ENCODE measurements at regions not wholly inside any gene's neighbourhood (a gene's known extent, or its start where the extent isn't known, plus 50 kb on each side); places are given as distances from the start of the nearest gene placed in this dataset.
A peak's percentile ranks its signal among the peaks of the same experiment; 100 is the strongest.

GRCh38 chr14:26395726-26396125 is 202.1 kb downstream of the NOVA1 start:
- DNase-seq: no peak

DNA sequence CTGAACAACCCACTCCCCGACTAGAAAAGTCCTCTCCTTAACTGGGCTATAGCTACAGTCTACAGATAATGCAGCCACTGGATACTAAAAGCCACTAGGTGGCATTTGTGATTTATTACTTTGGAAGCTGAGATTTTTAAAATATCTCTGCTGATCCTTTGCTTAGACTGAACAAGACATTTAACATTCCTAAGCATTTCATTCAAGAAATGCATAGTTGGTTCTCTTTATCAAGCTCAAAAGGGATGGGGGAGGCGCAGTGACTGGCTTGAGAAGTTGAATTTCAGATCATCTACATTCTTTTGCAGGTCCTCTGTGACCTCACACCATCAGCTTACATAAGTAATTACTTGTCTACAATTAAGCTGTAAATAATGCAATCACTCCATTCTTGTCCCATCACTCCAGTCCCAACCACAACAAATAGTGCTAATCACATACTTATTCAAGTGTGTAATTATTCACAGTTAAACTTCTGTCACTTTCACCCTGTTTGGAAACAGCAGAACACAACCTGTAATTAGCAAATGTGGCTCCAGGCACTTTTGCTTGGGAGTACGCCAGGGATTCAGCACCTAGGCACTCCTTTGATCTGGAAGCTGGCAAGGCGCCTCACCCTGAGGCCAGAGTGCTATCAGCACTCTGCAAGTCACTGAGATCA is 203.6 kb downstream of the NOVA1 start:
- DNase-seq: peak in 1 of 2 experiments; percentile 15

- DNase-seq: no peak
Measured at GRCh38 chr14:26392498-26392897, 205.3 kb downstream of the NOVA1 start.

DNA sequence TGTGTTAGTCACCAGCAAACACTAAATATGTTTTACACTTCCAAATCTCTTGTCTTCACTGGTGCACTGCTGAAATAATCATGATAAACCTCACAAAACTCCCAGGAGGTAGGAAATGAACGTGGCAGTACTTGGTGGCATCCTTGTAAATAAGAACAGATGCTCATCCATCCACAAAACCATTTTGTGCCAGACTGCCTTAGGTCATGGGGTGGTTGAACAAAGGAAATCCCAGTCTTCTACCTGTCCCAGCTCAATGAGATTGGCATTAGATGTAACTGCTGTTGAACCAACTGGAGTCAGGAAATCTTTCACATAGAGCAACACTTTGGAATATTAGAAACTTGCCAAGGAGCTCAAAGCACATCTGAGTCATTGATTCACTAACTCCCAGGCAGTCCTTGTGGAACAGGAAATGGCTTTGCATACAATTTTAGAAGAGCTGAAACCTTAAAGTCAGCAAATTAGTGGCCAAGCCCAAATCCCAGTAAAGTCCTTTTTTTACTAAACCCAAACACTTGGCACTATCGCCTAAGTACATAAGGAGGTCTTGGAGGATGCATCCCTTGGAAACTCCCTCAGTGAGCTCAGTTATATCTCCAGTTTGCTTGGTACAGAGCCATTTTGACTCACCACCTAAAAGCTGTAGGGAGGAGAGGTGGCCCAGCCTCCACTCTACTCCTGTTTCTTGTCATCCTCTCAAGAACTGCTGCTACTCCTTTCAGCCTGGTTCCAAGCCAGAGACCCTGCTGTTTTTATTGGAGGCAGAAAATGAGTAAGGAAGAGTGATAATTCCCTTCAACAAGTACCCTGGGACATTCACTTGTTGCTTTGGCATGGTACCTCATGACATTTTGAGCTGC is 208.0 kb downstream of the NOVA1 start:
- no peak for DNase-seq

DNA sequence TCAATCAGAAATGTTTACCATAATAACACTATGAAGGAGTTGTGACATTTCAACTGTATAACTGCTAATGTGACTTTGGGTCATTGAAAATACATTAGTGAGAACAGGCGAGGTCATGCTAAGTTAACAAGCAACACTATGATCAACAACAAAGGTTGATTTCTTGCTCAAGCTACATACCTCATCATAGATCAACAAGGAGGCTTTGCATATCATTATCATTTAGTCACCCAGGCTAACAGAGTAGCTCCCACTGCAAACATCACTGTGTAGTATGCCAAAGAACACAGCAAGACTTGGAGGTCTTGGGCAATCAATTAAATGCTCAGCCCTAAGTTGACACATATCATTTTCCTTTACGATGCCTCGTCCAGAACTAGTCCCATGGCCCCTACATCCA is 212.5 kb downstream of the NOVA1 start:
- DNase-seq: no peak

GRCh38 chr14:26382901-26383685 is 214.7 kb downstream of the NOVA1 start:
- DNase-seq: no peak

DNA sequence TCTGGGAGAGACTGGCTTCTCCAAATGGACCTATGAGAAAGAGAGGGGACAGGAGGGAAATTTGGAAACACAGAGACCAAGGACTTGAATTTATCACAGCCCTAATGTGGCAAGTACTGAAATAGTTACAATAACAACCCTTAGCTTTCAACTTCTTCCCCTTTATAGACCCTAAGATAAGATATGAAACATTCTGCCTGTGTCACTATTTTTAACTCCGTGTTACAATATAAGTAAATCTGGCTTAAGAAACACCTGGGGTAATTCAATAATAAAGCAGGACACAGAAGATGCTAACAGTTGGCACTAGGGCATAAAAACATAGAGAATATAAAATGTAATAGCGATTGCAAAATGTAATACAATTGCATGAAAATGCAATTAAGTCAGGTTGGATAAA is 216.4 kb downstream of the NOVA1 start:
- no peak for DNase-seq

- DNase-seq: no peak
Measured at GRCh38 chr14:26380637-26381036, 217.2 kb downstream of the NOVA1 start.

- no peak for DNase-seq
Measured at GRCh38 chr14:26379951-26380350, 217.9 kb downstream of the NOVA1 start.

- no peak for DNase-seq
Measured at GRCh38 chr14:26377150-26377549, 220.7 kb downstream of the NOVA1 start.

- peak; percentile 72 to 77 for DNase-seq
Measured at GRCh38 chr14:26370115-26370514, 227.7 kb downstream of the NOVA1 start.

- no peak for DNase-seq
Measured at GRCh38 chr14:26363689-26364088, 234.1 kb downstream of the NOVA1 start.

DNA sequence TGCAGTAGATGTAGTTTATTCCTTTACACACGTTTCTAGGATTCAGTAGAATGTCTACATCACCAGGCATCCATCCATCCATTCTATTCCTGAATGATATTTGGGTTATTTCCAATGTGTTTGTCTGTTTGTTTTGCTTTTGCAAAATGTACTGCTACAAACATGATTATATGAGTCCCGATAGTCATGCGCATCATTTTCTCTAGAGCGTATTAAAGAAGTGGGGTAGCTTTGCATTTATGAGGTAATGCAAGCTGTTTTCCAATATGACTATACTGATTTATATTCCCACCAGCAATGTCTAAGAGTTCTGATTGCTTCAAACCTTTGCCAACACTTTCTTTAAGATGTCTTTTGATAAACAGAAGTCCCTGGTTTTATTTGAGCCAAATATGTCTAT is 253.2 kb downstream of the NOVA1 start:
- DNase-seq: no peak

GRCh38 chr14:26339381-26339780 is 258.5 kb downstream of the NOVA1 start:
- DNase-seq: no peak

GRCh38 chr14:26338231-26338630 is 259.6 kb downstream of the NOVA1 start:
- DNase-seq: no peak

DNA sequence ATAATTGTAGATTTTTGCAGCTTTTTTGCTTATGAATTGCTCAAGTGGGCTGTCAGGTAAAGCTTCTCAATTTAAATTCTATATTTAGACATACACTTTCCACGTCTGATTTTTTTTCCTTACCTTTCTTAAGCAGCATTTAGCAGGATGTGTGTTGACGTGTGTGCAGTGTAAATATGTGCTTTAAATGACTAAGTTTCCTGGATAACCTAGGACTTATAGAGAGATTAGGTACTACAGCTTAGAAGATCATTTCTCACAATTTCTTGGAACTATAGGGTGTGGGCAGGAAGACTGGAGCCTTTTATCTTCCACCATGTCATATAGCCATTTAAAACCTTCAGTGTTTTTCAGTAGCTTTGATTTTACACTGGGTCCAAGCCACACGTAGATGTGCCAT is 263.5 kb downstream of the NOVA1 start:
- no peak for DNase-seq

- DNase-seq: no peak
Measured at GRCh38 chr14:26332966-26333365, 264.9 kb downstream of the NOVA1 start.

DNA sequence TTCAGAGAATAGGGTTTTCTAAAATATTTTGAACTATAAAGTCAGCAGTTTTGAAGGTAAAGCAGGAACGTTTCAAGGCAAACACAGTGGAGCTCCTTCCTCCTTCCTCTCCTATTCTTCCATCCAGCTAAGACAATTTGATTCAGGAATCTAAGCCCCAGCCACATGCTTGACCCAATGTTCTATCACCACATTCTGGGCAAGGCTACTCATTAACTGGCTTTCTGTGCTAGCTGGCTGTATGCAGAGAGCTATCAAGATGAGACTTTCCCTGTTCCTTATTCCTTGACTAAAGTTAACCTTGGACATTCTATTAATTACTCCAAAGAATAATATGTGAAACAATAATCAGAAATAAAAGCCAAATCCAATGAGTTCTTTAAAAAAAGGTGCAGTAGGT is 266.9 kb downstream of the NOVA1 start:
- DNase-seq: no peak

- DNase-seq: no peak
Measured at GRCh38 chr14:26328791-26329190, 269.0 kb downstream of the NOVA1 start.

DNA sequence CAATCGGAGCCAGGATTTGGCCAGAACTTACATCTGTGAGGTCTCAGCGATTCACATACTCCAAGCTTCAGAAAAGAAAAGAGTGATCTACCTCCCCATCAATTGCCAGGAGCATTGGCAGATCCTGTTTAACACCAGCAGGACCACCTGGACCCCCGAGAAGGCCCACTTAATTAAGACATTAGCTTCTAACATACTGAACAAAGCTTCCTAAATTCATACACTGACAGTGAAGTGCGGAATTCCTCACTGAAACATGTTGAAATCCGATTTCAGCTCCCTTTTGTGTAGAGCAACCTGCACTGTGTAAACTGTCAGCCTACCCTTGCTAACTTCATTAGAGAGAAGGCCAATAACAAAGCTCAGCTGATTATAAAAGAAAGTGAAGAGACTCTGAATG is 274.0 kb downstream of the NOVA1 start:
- DNase-seq: peak; percentile 58 to 65

- DNase-seq: no peak
Measured at GRCh38 chr14:26320886-26321285, 276.9 kb downstream of the NOVA1 start.

DNA sequence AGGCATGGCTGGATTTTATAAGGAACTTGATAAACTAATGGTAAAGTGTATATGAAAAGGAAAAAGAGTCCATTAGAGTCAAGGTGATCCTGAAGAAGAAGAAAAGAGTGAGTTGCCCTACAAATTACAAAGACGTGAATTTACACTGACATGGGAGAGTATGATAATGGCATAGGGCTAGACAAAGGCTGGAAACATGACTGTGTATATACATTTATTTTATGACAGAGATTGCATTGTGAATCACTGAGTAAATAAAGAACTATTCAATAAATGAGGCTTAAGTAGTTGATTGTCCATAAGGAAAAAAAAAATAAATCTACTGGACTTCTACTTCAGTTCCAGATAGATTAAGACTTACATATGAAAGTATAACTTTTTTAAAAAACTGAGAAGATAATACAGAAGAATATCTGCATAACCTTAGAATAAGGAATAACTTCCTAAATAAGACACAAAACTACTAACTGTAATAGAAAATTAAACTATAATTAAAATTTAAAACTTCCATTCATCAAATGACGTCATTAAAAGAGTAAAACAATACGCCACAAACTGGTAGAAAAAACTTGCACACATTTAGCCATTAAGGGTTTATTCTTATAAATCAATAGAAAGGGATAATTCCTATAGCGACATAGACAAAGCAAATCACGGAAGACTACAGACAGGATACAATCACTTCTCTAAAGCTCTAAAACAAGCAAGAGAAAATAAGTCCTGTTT is 278.5 kb downstream of the NOVA1 start:
- no peak for DNase-seq

- no peak for DNase-seq
Measured at GRCh38 chr14:26304056-26304455, 293.8 kb downstream of the NOVA1 start.
